Tongue (tissue), 1 donor: ENCODE measurements at regions not wholly inside any gene's neighbourhood (a gene's known extent, or its start where the extent isn't known, plus 50 kb on each side); places are given as distances from the start of the nearest gene placed in this dataset.
"Not testable (repeated sequence)": the region's sequence is repeated elsewhere in the genome, so short reads cannot be mapped to it uniquely, and the experiment has no call there.

ENCODE experiments used
- DNase-seq: peaks from one replicate; pipeline ENCODE4 v3.0.0-alpha.2; 2015

- DNase-seq = not testable (repeated sequence)
Measured at GRCh38 chr2:94576486-94576885, 294.7 kb upstream of the TEKT4 start.

DNA sequence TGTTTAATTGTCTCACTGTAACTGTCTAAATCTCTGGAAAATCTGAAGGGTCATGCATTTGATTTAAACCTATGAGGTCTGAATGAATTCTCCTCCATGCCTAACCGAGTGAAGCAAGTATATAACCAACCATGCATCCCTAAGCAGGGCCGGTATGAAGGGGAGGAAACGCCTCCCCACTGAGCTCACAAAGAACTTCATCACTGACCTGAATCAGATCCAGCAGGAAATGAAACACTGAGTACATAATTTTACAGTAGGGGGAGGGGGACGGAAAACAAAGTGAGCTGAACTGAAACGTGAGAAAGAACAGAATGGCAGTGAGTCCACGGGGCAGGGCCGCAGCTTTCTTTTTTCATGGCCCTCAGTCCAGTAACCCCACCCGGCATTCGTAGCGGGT lies 294.1 kb upstream of the TEKT4 start:
- not testable (repeated sequence) for DNase-seq

DNA sequence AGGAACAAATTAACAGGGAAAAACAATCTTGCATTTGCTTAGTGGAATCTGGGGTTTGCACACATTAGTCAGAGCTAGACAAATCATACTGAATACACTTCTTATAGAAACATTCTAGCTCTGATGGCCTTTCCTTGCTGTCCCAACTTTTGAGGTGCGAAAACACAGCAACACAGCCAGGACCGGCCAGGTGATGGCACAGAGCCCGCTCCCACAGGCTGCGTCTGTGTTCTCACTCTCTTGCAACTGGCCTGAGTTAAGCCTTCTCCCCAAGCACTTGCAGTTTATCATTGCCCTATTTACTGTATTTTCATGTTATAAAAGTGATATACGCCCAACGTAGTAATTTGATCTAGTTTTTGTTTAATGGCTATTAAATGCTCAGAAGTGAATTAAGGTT lies 292.0 kb upstream of the TEKT4 start:
- DNase-seq = not testable (repeated sequence)

DNA sequence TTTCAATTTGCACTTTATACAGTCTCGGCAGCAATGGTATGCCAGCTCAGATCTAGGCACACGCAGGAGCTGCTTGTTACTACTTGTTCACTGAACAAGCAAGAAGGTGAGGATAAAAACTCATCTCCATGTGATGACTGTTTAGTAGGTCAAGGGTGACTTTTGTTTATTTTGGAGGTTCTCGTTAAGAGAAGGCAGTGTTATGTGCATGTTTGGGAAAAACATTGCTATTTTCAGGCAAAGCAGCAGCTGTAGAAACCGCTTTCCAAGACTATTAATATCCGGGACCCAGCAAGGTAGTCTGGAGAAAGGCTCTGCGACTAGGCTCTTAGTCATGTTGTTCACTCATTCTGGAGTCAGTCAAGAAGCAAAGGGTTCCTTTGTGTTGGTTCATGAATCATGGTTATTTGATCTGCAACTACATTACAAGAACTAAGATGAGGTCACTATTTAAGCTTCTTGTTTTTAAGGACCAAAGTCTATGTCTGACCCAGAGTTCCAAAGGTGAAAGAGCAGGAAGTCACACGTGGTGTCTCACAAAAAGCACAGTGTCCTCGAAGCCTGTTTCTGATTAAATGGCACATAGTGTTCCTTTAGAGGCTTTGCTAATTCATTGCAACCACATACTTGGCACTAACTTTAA lies 288.0 kb upstream of the TEKT4 start:
- DNase-seq = not testable (repeated sequence)

DNA sequence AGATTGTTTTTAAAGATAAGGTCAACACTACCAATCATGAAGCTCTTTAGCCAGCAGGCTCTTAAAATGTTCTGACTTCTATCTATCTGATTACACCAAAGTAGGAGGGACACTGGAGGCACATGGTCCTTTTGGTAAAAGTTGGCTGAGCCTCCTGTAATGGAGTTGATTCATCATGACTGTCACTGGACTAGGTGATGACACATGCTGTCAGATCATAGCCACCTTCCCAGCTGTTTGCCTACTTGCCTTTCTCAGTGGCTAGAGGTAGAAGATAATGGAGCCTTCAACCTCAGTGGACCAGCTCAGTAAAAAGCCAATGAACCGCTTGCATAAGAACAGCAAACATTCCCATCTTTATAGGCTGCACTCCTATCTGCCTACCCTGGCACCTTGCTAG lies 286.7 kb upstream of the TEKT4 start:
- not testable (repeated sequence) for DNase-seq

DNA sequence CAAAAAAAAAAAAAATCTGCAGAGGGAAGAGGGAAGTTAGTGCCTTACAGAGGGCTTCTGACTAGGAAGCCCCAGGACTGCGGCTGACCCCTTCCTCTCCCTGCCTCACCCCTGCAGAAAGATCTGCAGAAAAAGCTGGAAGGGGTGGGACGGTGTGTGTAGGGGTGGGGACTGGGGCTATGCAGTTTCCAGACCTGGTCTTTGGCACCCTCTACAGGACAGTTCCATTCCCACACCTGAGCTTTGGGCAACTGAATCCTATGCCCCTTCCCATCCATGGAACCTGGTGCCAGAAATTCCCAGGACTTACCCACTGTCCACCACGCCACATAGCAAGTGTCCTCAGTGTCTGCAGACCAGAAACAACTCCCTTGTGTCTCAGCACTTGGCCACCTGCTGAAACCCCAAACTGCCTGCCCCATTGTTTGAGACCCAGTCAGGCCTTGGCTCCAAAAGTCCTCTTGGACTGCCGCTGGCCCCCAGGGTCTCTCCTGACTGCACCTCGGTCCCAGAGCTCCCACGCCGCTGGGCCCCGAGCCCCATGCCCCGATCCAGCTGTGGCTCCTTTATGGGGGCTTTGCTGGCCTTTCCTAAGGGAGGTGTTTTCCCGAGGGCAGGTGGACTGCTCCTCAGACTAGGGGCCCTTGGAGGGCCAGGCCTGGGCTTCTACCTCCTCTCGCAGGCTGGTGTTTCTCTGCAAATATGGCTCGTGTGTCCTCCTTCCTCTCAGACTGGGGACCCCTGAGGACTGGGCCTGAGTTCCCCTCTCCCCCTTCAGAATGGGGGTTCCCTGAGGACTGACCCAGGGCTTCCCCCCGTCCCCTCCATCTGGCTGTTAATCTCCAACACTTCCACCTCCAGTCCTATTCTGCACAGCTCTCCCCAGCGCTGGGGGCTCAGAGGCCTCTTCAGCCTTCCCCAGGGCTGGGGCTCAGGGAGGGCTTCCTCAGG lies 284.9 kb upstream of the TEKT4 start:
- not testable (repeated sequence) for DNase-seq

DNA sequence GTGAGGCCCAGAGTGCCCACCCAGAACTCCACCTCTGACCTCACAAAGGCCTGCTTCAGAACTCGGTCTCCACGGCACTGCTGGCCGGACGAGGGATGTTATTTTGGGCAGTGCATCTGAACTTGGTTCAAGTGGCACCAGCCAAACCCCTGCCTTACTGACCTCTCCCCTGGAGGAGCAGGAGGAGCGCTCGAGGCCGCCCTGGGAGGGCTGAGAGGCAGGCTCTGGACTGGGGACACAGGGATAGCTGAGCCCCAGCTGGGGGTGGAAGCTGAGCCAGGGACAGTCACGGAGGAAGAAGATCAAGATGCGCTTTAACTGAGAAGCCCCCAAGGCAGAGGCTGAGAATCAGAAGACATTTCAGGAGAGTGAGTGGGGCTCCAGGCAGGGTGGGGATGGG lies 284.2 kb upstream of the TEKT4 start:
- DNase-seq = not testable (repeated sequence)

- DNase-seq = not testable (repeated sequence)
Measured at GRCh38 chr2:94594019-94594836, 277.0 kb upstream of the TEKT4 start.

- DNase-seq = not testable (repeated sequence)
Measured at GRCh38 chr2:94595956-94596355, 275.3 kb upstream of the TEKT4 start.

GRCh38 chr2:94598075-94598713 lies 273.0 kb upstream of the TEKT4 start:
- not testable (repeated sequence) for DNase-seq

DNA sequence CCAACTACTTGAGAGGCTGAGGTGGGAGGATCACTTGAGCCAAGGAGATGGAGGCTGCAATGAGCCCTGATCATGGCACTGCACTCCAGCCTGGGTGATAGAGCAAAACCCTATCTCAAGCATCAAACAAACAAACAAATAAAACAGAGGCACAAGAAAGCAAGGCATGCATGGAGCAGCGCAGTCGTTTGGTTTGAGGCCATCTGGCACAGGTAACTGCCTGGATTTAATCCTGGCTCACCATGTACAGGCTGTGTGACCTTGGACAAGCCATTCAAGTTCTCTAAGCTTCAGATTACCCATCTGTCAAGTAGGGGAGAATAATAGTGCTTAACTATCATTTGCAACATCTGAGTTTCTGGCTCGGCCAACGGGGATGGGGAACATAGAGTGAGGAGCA lies 270.3 kb upstream of the TEKT4 start:
- not testable (repeated sequence) for DNase-seq

- DNase-seq = no peak
Measured at GRCh38 chr2:94602466-94602865, 268.8 kb upstream of the TEKT4 start.

GRCh38 chr2:94622113-94622618 lies 249.1 kb upstream of the TEKT4 start:
- DNase-seq = no peak

DNA sequence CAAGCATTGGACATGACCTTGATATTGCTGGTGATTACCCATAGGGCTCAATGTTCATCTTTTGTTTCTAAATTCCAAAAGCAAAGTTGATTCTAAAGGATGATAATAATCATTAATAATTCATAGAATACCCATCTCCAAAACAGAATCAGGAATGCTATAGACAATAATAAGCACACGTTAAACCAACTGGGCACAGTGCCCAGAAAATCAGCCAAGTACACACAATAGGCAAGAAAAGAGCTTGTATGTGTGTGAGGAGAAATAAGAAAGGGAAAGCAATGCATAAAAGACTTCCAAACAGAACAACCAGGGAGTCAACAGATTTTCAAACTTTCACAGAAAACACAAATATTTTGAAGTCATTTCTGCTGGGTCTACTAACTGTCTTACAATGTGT lies 242.3 kb upstream of the TEKT4 start:
- DNase-seq = not testable (repeated sequence)

GRCh38 chr2:94641397-94641796 lies 229.8 kb upstream of the TEKT4 start:
- not testable (repeated sequence) for DNase-seq

- not testable (repeated sequence) for DNase-seq
Measured at GRCh38 chr2:94652131-94652530, 219.1 kb upstream of the TEKT4 start.

GRCh38 chr2:94669858-94670257 lies 201.4 kb upstream of the TEKT4 start:
- peak; percentile 4 for DNase-seq

DNA sequence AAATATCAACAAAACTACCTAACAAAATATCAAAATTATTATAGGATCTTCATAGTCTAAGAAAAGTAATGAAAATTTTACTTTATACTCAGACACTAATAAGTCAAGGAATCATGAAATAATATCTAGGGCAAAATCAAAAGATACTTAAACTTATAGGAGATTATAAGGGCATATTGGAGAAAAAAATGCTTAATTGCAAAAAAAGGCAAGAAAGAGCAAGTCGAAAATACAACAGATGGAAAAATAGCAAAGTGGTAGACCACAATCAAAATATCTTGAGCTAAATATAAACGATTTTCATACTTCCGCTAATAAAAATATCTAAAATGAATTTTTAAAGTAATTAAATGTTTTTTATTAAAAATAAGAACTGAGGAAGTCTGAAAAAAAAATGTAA lies 177.0 kb upstream of the TEKT4 start:
- not testable (repeated sequence) for DNase-seq

DNA sequence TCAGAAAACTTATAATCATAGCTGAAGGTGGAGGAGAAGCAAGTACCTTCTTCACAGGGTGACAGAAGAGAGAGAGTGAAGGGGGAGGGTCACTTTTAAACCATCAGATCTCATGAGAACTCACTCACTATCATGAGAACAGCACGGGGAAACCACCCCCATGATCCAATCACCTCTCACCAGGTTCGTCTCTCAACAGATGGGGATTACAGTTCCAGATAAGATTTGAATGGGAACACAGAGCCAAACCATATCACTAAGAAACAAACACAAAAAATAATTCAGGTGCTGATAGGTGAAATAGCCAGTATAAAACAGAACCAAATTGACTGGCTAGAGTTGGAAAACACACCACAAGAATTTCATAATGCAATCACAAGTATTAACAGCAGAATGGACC lies 162.2 kb upstream of the TEKT4 start:
- not testable (repeated sequence) for DNase-seq

- no peak for DNase-seq
Measured at GRCh38 chr2:94725543-94725942, 145.7 kb upstream of the TEKT4 start.

GRCh38 chr2:94735536-94735935 lies 135.7 kb upstream of the TEKT4 start:
- not testable (repeated sequence) for DNase-seq

DNA sequence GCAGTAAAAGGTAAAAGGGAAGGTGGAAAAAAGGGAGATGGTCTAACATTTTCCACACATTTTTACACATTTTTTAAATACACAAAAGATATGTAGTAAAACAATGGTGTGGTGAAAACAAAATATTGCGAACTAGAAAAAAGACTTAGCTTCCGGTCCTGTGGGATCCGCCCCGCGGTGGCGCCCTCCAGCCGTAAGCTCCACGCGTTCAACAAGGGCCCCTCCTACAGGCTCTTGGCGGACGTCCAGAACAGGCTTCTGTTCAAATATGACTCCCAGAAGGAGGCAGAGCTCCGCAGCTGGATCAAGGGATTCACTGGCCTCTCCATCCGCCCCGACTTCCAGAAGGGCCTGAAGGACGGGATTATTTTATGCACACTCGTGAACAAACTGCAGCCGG lies 134.1 kb upstream of the TEKT4 start:
- DNase-seq = not testable (repeated sequence)
